Fibroblast of skin of left quadriceps (primary cell): ENCODE measurements at regions not wholly inside any gene's neighbourhood (a gene's known extent, or its start where the extent isn't known, plus 50 kb on each side); places are given as distances from the start of the nearest gene placed in this dataset.
"Not testable (repeated sequence)": the region's sequence is repeated elsewhere in the genome, so short reads cannot be mapped to it uniquely, and the experiment has no call there.

Experiments
- DNase-seq, 2 experiments: peaks; one replicate each; pipeline ENCODE4 v3.0.0-alpha.2; 2013; ENCODE audit warnings: low read depth in 2 of 2

DNA sequence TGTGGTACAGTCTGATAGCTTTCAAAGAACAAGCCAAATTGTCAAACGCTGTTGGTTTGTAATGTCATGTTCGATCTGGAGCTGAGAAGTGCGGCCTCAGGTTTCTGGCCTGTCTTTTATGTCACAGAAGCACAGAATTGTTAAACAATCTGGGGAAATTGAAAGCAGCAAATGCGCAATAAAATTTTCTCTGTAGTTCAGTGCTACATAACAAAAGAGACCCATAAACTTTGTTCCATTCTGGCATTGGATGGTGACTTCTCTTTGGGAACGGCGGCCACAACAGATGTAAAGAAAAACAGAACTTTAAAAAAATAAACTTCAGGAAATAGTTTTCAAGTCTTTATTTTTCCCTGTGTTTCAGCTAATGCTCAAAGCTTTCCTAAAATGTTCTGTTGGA lies 106.9 kb downstream of the PRL start:
- DNase-seq, result no peak

DNA sequence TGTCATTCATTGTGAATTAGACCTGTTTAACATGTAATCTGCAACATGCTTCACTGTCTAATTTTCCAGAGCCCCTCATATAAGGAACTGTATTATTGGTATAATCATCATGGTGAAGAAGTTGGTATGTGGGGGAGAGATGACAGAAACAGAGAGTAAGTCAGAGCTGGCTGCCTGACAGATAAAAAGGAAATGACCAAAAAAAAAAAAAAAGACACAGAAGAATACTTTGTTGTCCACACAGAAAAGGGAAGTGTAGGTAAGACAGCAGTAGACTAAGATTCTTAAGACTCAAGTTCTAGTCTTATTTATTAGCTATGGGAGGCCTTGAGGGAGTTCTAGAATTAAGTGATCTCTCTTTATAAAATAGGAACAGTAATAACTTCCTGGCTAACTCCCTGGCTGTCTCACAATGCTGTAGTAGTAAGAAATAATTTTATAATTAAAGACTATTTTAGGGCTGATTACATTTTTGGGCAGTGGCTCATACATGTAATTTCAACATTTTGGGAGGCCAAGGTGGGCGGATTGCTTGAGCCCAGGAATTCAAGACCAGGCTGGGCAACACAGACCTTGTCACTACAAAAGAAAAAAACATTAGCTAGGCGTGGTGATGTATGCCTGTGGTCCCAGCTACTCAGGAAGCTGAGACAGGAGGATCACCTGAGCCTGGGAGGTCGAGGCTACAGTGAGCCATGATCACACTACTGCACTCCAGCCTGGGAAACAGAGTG lies 102.5 kb downstream of the PRL start:
- DNase-seq, result peak; percentile 3 to 8

DNA sequence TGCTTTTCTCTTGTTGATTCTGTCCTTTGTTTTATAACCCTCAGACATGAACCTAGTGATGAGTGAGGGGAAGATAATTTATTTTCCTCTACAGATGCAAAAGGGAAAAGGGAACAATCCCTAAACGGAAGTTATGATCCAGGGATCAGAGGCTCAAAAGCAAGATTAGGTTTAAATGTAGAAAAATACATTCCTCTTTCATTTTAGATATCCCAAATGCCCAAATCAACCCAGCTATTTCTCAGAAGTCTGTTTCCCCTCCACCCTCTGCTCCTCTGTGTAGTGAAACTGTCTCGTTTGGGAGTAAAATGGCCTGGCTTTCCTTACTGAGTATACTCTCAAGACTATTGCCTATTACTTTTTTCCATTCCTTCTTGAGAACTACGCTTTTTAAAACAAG lies 97.1 kb downstream of the PRL start:
- DNase-seq, result no peak

DNA sequence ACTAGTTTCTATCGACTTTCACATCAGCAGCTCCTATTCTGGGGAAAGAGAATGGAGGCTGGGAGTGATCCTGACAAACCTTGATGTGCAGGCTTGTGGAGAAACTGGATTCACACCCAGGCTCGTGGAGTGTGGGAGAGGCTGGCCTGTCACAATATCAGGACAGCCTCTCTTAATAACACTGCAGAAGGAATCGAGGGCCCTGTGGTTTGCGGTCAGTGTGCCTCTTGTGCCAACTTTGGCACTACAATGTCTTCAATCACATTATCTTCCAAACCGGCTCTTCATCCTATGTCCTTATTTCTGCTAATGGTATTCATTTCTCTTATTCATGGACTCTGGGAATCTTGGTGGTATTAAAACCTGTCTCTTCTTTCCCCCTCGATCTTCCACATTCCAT lies 92.7 kb downstream of the PRL start:
- no peak for DNase-seq

DNA sequence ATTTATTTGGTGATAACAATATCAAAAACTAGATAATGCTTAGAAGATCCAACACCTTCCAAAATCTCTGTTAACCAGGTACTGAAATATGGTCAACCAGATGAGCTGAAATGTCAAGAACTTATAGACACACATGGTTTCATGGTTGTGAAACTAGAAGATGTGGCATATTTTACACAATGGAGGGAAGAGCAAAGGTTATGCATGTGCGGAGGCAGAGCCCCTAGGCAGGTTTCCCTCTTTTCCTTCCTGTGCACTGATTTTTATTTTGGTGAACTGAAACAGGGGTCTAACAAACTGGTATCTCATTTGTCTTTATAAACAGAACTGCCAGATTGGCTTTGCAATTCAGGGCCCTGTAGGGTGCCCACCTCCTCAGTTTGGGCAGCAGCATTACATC lies 91.6 kb downstream of the PRL start:
- DNase-seq, result no peak

DNA sequence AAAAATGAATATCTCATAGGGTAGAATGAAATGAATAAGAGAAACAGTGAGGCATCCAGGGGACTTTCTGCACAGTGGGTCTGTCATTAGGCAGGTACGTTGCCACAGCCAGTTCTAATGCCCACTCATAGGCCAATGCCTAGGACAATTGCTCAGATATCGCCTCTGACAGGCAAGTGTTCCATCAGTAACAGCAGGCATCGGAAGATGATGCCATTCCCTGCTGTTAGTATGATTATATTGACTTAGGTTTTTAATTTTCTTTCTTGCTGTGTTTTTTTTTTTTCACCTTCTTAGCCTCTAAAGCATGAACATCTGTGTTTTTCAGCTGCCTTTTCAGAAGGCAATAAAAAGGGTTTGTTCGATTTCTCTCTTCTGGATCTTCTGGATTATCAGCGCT lies 90.7 kb downstream of the PRL start:
- DNase-seq, result no peak

DNA sequence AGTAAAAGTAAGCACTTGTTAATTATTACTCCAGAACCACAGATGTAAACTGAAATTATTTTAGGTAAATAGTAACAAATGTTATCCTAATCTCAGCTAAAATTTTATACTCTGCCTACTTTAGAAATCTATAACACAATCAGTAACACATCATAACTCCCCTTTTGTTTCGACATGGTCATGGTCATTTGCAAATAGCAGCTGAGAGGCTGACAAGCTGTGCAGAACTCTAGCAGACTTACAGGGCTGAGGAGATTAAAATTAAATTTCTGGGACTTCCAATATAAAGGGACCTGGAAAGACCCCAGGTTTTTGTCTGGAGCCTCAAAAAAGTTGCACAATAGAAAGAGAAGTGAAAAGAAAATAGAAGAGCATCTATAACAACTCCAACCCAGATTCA lies 88.8 kb downstream of the PRL start:
- no peak for DNase-seq

DNA sequence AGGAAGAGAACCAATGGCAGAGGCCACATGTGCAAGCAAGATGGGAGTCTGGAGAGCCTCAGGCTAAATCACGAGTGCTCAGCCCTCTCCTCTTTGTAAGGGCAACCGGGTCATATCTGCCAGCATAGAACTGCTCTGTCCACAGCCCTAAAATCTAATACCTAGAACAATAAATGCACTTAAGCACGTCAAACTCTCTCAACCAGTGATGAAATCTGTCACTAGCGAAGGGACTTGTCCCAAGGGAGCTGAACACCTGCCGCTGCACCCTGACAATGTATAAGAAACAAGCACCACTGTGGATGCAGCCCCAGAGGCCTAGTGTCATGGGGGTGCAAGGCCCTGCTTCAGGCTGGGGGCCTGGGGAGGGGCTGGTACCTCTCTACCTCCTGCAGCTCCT lies 82.5 kb downstream of the PRL start:
- no peak for DNase-seq

DNA sequence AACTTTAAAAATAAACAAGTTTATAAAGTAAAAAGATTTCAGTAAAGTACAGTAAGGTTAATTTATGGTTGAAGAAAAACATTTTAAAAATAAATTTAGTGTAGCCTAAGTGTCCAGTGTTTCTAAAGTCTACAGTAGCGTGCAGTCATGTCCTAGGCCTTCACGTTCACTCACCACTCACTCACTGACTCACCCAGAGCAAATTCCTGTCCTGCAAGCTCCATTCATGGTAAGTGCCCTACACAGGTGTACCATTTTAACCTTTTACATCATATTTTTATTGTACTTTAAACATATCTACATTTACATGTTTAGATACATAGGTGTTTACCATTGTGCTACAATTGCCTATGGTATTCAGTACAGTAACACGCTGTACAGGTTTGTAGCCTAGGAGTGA lies 81.4 kb downstream of the PRL start:
- not testable (repeated sequence) for DNase-seq

DNA sequence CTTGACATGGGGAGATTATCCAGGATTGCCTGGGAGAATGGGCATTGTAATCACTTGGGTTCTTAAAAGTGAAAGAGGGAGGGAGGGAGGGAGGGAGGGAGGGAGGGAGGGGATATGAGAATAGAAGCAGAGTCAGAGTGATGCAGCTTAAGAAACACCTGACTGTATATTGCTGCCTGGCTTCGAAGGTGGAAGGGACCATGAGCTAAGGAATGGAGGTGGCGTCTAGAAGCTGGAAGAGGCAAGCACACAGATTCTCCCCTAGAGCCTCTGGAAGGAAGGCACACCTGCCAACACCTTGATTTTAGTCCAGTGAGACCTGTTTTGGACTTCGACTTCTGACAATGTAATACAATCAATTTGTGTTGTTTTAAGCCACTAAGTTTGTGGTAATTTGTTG lies 78.4 kb downstream of the PRL start:
- no peak for DNase-seq

DNA sequence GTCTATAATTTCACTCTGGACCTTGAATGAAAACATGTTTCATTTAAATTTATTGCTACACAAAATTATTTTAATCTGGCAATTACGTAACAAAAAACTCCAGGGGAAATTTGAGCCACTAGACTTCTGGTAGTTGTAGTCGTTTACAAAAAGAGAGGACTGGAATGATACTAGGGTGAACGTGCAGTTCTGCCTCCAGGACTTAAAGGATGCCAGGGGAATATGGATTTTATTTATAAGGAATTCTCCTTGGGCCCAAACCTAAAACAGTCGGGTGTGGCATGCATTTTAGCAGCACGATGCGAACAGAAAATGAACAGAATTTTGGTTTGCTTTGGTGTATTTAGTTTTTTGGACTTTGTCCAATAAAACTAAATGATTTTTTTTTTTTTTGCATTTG lies 76.9 kb downstream of the PRL start:
- DNase-seq, result no peak

DNA sequence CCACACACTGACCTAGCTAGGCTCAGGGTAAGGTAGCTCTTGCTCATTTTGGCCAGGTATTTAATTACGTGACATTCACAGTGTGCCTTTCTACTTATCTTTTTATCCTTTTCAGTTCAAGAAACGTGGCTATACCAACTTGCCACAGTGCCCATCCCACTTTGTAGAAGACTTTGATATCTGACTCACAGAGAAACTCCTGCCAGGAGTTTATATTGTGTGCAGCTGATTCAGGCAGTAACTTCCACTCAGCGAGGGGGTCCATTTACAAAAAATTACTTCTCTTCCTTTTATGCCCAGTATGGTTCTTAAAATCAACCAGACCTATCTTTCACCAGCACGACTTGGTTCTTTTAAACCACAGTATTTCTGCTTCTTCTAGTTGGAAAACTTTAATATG lies 75.6 kb downstream of the PRL start:
- DNase-seq, result no peak

DNA sequence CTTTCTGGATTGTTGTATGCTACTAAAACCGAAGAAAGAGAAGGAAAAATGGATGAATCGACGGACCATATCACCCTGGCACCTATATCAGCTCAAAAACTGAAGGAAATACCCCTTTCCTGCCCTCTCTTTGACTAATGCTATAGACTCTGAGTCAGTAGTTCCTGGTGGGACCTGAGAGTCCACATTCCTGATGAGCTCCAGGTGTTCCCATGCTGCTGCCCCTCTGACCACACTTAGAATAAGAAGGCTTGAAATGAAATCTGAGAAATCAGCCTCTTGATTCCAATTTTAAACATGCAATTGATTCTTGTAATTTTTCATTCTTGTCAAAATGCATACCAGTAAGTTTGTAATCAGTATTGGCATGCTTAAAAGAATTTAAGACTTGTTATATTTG lies 75.2 kb downstream of the PRL start:
- DNase-seq, result no peak

DNA sequence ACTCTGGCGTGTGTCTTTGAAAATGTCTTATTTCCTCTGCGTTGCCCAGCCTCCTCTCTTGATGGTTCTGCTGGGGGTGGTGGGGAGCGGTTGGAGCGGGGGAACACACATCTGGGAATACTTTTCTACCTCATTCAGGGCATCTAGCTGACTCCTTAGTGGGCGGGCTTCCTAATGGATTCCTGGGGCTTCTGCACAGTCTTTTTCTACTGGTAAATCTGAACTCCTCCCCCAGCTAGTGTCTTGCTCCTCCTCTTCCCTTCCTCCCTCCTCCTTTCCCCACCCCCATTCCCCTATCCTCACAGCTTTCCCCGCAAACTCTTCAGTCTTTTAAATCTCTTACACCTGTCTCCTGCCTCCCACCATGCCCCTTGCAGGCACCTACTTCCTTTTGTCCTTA lies 74.4 kb downstream of the PRL start:
- DNase-seq, result no peak

DNA sequence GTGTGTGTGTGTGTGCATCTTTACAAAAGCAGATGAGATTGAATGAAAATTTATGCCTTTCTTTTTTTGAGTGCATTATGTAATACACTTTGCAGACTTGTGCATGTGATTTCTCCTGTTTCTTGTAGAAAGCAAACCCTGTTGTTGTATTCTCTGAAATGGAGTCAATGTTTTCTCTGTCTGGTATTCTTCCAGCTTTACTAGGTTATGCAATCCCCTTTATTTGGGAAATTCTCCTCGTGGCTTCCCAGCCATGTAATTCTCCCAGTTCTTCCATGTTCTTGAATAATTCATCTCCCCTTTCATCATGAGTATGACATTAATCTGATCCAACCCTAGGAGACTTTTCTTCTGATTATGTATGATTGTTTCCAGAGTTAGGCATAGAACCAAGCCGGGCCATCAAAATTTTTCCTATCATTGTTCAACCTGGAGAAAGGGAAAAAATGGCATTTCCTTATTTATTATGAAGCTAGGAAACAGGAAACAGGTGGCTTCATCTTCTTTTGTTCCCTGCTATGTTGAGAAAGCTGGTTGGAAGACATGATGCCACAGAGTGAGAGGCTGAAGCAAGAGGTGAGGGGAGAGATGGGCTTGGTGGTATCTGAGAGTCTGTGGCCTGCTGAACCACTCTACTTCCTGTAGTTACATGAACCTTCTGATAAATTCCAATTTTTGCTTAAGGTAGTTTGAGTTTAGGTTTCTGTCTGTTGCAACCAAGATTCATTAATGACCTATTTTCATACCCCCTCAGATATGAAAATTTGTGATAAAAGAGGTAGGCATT lies 68.8 kb downstream of the PRL start:
- DNase-seq, result no peak

DNA sequence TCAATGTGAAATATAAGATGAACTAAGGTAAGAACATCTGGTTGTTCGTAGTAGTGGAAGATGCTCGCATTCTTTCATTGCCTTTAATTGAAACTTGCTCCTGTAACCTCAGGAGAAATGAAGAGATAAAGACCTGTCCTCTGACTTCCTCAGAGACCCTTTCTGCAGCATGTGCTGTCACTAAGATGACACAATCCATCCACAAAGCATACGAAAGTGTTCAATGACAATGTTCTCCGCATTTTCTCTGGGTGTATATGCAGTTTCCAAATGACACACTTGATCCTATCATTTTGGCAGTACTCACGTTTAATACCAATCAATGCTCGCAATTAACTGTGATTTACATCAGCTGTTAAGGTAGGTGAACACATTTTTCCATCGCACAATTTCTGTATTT lies 65.8 kb downstream of the PRL start:
- no peak for DNase-seq

DNA sequence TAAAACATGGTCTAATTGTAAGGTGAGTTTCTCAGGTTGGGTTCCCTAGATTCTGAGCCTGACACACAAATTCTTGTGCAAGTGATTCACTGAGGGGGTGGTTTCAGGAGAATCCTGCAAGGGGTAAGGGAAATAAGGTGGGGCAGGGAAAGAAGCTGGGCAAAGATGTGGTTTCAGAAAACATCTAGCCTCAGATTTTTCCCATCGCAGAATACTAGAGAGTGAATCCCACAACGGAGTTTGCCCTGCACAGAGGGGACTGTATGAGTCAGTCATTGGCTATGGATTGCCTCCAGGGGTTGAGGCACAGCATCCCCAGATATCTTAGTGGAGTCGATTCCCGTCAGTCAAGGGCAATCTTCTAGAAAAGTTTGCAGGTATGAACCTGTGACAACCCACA lies 65.2 kb downstream of the PRL start:
- no peak for DNase-seq

DNA sequence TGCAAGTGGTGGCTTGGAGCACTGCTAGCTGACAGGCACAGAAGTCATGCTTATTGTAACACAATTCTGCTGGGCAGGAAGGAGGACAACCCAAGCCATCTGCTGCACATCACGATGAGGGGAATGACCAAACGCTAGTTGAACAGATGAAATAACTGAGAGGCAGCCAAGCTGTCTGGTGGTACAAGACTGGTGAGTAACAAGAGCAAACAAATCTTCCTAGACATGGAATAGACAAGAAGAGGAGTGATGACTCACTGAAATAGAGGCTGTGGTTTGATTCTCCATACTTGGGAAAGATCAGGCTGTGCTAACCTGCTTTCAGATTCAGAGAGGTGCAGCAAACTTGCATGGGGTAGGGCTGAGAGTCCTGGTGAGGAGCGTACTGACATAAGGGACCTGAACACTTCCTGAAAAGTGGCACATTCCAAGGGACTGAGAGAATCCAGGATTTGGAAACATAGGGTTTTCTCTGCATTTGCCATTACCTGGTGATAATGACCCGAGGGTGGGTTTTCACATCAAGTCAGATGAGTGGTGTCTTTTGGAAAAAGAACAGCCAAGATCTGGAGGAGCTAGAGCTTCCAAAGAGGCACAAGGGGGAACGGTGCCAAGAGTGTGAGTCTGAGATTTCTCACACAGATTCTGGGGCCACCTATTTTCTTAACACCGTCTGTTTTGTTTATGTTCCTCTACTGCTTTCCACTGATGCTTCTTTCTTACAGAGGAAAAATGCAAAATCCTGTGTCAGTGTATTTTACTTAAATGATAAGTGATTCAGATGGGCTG lies 60.0 kb downstream of the PRL start:
- DNase-seq, result peak; percentile 86 to 87
